ENCODE measurements at regions not wholly inside any gene's neighbourhood (a gene's known extent, or its start where the extent isn't known, plus 50 kb on each side); places are given as distances from the start of the nearest gene placed in this dataset.

DNA sequence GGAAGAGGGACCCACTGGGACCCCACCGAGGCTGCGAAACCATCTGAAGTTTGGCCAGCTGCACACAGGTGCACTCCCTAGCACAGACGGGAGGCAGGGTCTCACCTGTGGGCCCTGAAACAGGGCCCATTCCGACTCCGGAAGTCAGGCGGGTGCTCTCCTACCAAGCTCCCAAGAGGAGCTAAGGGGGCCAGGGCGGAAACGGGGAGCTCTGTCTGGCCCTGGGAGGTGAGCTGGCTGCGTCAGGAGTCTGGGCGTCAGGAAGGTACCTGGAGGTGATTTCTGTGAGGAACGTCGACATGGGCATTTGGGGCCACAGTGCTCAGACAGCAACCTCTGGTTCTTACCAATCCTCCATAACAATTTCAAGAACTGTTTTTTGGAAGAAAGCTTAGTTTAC lies 411.7 kb downstream of the TCERG1L start:
- Histone ChIP-seq H3K9me3 (ENCODE audit: low read depth) (no peaks in the 10 kb centered on the region), H3K27me3 (no peaks in the 10 kb centered on the region), H3K36me3 (no peaks in the 10 kb centered on the region), H3K27ac (no peak overlapping the region), H3K4me1 (ENCODE audit: low read depth) (no peaks in the 10 kb centered on the region), H3K4me3 (no peak overlapping the region)
- TF ChIP-seq, protein P1, sequence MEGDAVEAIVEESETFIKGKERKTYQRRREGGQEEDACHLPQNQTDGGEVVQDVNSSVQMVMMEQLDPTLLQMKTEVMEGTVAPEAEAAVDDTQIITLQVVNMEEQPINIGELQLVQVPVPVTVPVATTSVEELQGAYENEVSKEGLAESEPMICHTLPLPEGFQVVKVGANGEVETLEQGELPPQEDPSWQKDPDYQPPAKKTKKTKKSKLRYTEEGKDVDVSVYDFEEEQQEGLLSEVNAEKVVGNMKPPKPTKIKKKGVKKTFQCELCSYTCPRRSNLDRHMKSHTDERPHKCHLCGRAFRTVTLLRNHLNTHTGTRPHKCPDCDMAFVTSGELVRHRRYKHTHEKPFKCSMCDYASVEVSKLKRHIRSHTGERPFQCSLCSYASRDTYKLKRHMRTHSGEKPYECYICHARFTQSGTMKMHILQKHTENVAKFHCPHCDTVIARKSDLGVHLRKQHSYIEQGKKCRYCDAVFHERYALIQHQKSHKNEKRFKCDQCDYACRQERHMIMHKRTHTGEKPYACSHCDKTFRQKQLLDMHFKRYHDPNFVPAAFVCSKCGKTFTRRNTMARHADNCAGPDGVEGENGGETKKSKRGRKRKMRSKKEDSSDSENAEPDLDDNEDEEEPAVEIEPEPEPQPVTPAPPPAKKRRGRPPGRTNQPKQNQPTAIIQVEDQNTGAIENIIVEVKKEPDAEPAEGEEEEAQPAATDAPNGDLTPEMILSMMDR (IDR thresholded peaks at IDR 0.05; ENCODE audit: low read depth, low read length), result no peak
- no peak for DNase-seq (ENCODE audit: low read depth in 1 of 2, low spot score in 1 of 2)

DNA sequence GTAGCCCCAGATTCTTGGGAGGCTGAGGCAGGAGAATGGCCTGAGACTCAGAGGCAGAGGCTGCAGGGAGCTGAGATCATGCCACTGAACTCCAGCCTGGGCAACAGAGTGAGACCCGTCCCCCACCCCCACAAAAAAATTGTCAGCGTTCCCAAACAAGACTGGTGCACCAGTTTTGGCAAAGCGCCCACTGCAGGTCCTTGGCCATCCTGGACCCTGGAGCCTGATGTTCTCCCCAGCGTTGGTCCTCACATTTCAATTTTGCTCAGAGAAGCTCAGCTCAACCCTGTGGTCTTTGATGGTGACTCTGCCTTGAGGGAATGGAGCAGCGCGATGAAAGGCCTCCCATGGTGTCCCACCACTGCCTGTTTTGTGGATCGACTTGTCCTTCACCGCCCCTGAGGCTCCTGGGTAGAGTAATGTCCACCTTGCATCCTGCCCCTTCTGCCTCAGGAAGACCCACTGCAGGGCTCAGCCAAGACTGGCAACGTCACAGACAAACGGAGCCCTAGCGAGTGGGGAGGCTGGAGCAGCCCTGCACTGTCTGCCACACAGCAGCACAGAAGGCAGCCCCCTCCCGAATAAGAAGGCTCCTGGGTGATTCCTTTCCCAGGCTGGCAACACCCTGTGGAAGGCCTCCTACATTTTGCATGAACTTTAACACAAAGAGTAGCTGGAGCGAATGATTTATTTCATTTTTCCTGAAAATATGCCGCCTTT lies 410.9 kb downstream of the TCERG1L start:
- Histone ChIP-seq H3K9me3 (ENCODE audit: low read depth) (no peaks in the 10 kb centered on the region), H3K36me3 (no peaks in the 10 kb centered on the region), H3K4me1 (ENCODE audit: low read depth) (no peaks in the 10 kb centered on the region), H3K27me3 (no peaks in the 10 kb centered on the region), H3K27ac (no peak overlapping the region), H3K4me3 (no peak overlapping the region)
- no peak for DNase-seq (ENCODE audit: low read depth in 1 of 2, low spot score in 1 of 2)
- TF ChIP-seq, protein P1 (IDR thresholded peaks at IDR 0.05; ENCODE audit: low read depth, low read length), result no peak

DNA sequence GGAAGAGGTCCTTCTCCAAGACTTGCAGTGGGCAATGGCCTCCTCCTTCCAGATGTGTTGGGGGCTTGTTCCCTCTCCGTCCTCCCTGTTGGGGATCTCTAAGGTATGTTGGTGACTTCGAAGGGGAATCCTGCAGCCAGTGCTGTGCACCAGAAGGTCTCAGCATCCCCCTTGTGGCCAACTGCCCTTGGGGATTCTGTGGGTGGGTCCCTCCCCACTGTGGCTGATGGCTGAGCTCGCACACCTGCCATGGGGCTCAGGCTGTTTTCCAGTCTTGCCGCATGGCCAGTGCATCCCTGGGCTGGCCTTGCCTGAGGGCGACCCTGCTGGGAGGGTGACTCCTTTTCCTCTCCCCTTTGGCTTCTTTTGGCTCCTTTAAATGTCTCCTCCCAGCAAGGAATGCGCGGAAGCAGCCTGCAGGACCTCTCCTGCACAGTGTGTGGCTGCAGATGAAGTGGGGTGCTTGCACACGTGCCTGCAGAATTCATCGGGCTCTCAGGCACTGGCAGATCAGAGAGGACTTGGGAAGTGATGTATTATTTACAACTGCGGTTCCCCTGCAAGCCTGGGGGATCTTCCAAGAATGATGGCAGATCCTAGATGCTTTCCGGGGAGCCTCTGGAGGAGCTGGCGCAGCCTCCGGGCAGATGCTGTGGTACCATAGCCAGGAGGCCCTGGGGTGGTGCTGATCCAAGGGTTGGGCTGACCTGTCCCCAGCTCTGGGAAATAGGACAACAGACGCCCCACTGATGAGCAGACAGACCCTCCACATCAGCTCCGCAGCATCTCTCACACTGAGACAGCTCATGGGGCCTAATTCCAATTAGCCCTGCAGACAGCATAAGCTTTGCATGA lies 410.0 kb downstream of the TCERG1L start:
- no peak for DNase-seq (ENCODE audit: low read depth in 1 of 2, low spot score in 1 of 2)
- TF ChIP-seq, protein P1 (IDR thresholded peaks at IDR 0.05; ENCODE audit: low read depth, low read length), result no peak
- Histone ChIP-seq H3K27me3 (no peaks in the 10 kb centered on the region), H3K9me3 (ENCODE audit: low read depth) (no peaks in the 10 kb centered on the region), H3K27ac (no peak overlapping the region), H3K4me1 (ENCODE audit: low read depth) (no peaks in the 10 kb centered on the region), H3K4me3 (no peak overlapping the region), H3K36me3 (no peaks in the 10 kb centered on the region)

DNA sequence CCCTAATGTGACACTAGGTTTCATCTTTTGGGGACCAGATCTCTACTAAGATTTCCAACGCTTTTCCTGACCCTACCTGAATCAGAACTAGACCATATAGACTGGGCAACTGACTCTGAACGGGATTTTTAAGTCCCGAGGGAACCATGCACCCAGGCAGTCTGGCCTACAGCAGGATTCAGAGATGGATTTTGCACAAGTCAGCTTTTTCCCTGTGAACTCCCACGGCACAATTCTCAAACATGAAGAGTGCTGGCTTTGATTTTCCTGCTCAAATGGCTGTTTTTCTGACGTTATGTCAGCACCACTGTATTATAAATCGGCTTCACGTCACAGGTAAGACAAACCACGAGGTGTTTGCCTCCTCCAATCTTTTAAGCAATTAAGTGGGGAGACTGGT lies 409.1 kb downstream of the TCERG1L start:
- TF ChIP-seq, protein P1 (IDR thresholded peaks at IDR 0.05; ENCODE audit: low read depth, low read length), result no peak
- no peaks in the 10 kb centered on the region for H3K4me1 ChIP-seq (ENCODE audit: low read depth)
- no peaks in the 10 kb centered on the region for H3K36me3 ChIP-seq
- no peak overlapping the region for H3K27ac ChIP-seq
- H3K9me3 ChIP-seq (ENCODE audit: low read depth), result no peaks in the 10 kb centered on the region
- no peaks in the 10 kb centered on the region for H3K27me3 ChIP-seq
- H3K4me3 ChIP-seq, result no peak overlapping the region
- no peak for DNase-seq (ENCODE audit: low read depth in 1 of 2, low spot score in 1 of 2)

DNA sequence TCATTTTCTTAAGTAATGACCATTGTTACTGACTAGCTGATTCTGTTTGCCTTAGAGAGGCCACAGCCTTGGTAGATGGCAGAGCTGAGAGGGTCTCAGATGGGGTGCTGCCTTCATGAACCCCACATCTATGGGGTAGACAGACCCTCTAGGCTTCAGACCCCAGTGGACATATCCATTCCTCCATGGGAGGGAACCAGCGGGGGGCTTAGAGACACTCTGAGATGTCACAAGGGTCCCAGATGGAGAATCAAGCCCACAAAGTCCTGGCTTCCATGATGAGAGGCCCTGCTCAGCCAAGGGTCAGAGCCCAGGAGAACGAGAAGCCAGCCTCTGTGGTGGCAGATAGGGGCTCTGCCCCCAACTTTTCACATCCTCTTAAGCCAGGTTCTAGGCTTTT lies 408.6 kb downstream of the TCERG1L start:
- TF ChIP-seq, protein P1 (IDR thresholded peaks at IDR 0.05; ENCODE audit: low read depth, low read length), result no peak
- H3K27ac ChIP-seq, result no peak overlapping the region
- no peak for DNase-seq (ENCODE audit: low read depth in 1 of 2, low spot score in 1 of 2)
- no peaks in the 10 kb centered on the region for H3K9me3 ChIP-seq (ENCODE audit: low read depth)
- no peaks in the 10 kb centered on the region for H3K27me3 ChIP-seq
- no peaks in the 10 kb centered on the region for H3K4me1 ChIP-seq (ENCODE audit: low read depth)
- H3K36me3 ChIP-seq, result no peaks in the 10 kb centered on the region
- no peak overlapping the region for H3K4me3 ChIP-seq
